ENCODE measurements at regions not wholly inside any gene's neighbourhood (a gene's known extent, or its start where the extent isn't known, plus 50 kb on each side); places are given as distances from the start of the nearest gene placed in this dataset.
A peak's percentile ranks its signal among the peaks of the same experiment; 100 is the strongest.

DNA sequence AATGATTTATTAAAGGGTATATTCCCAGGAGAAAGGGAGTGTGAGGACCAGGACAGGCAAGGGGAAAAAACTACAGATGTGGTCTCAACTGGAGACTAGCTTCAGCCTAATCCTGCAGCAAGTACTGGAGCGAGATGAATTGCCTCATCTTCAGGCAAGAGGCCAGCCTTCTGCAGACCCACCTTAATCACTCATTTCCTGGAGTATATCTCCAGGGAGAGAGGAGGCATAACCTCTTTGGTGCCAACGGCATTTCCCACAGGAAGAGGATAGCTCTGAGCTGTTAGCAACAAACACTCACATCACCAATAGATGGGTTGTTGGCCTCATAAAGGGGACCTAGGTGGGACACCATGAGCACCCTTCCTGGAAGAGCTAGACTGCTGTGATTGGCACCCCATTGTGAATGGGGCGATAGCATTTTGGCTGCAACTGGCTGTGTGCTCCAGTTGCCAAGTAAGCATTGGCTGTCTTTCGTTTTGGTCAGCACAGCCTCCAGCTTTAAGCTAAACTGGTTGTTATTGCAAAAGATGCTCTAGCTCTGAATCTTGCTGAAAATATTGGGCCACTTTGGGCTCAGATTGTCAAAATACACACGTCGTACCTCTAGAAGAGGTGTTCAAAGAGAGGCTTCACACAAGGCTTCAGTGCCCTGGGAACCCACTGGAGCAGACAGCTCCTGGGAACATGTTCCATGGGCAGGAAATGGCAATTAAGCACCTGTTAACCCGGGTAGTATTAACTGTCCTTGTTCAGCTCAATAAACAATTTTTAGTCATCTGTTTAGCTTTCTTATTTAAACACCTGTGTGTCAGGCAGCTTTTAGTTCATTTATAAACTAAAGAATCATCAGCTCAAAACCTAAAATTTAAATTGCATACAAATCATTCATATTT, 314.8 kb upstream of the C1orf87 start:
- TF ChIP-seq ATF1 (CRISPR knock-in tag; IDR thresholded peaks at IDR 0.05), result no peak
- TF ChIP-seq, protein P1, sequence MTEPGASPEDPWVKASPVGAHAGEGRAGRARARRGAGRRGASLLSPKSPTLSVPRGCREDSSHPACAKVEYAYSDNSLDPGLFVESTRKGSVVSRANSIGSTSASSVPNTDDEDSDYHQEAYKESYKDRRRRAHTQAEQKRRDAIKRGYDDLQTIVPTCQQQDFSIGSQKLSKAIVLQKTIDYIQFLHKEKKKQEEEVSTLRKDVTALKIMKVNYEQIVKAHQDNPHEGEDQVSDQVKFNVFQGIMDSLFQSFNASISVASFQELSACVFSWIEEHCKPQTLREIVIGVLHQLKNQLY (CRISPR knock-in tag; IDR thresholded peaks at IDR 0.05), result no peak
- TF ChIP-seq NR1H2 (CRISPR knock-in tag; IDR thresholded peaks at IDR 0.05), result no peak
- no peak for TF ChIP-seq ETV6 (CRISPR knock-in tag; IDR thresholded peaks at IDR 0.05)
- TF ChIP-seq, protein P2, sequence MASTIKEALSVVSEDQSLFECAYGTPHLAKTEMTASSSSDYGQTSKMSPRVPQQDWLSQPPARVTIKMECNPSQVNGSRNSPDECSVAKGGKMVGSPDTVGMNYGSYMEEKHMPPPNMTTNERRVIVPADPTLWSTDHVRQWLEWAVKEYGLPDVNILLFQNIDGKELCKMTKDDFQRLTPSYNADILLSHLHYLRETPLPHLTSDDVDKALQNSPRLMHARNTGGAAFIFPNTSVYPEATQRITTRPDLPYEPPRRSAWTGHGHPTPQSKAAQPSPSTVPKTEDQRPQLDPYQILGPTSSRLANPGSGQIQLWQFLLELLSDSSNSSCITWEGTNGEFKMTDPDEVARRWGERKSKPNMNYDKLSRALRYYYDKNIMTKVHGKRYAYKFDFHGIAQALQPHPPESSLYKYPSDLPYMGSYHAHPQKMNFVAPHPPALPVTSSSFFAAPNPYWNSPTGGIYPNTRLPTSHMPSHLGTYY (CRISPR knock-in tag; IDR thresholded peaks at IDR 0.05), result no peak
- no peak for TF ChIP-seq KAT7 (CRISPR knock-in tag; IDR thresholded peaks at IDR 0.05; ENCODE audit: borderline replicate concordance)
- TF ChIP-seq, protein P3, sequence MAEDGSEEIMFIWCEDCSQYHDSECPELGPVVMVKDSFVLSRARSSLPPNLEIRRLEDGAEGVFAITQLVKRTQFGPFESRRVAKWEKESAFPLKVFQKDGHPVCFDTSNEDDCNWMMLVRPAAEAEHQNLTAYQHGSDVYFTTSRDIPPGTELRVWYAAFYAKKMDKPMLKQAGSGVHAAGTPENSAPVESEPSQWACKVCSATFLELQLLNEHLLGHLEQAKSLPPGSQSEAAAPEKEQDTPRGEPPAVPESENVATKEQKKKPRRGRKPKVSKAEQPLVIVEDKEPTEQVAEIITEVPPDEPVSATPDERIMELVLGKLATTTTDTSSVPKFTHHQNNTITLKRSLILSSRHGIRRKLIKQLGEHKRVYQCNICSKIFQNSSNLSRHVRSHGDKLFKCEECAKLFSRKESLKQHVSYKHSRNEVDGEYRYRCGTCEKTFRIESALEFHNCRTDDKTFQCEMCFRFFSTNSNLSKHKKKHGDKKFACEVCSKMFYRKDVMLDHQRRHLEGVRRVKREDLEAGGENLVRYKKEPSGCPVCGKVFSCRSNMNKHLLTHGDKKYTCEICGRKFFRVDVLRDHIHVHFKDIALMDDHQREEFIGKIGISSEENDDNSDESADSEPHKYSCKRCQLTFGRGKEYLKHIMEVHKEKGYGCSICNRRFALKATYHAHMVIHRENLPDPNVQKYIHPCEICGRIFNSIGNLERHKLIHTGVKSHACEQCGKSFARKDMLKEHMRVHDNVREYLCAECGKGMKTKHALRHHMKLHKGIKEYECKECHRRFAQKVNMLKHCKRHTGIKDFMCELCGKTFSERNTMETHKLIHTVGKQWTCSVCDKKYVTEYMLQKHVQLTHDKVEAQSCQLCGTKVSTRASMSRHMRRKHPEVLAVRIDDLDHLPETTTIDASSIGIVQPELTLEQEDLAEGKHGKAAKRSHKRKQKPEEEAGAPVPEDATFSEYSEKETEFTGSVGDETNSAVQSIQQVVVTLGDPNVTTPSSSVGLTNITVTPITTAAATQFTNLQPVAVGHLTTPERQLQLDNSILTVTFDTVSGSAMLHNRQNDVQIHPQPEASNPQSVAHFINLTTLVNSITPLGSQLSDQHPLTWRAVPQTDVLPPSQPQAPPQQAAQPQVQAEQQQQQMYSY (CRISPR knock-in tag; IDR thresholded peaks at IDR 0.05), result no peak
- TF ChIP-seq TCF7 (CRISPR knock-in tag; IDR thresholded peaks at IDR 0.05; ENCODE audit: low read depth), result no peak
- no peak for TF ChIP-seq TEAD4 (CRISPR knock-in tag; IDR thresholded peaks at IDR 0.05)
- no peak for TF ChIP-seq ZNF416 (CRISPR knock-in tag; IDR thresholded peaks at IDR 0.05)
- TF ChIP-seq, protein P4, sequence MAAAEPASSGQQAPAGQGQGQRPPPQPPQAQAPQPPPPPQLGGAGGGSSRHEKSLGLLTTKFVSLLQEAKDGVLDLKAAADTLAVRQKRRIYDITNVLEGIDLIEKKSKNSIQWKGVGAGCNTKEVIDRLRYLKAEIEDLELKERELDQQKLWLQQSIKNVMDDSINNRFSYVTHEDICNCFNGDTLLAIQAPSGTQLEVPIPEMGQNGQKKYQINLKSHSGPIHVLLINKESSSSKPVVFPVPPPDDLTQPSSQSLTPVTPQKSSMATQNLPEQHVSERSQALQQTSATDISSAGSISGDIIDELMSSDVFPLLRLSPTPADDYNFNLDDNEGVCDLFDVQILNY (CRISPR knock-in tag; IDR thresholded peaks at IDR 0.05), result no peak
- no peak for TF ChIP-seq ELF4 (CRISPR knock-in tag; IDR thresholded peaks at IDR 0.05; ENCODE audit: low read depth)
- TF ChIP-seq ZNF423 (CRISPR knock-in tag; IDR thresholded peaks at IDR 0.05), result no peak
- TF ChIP-seq, protein P5, sequence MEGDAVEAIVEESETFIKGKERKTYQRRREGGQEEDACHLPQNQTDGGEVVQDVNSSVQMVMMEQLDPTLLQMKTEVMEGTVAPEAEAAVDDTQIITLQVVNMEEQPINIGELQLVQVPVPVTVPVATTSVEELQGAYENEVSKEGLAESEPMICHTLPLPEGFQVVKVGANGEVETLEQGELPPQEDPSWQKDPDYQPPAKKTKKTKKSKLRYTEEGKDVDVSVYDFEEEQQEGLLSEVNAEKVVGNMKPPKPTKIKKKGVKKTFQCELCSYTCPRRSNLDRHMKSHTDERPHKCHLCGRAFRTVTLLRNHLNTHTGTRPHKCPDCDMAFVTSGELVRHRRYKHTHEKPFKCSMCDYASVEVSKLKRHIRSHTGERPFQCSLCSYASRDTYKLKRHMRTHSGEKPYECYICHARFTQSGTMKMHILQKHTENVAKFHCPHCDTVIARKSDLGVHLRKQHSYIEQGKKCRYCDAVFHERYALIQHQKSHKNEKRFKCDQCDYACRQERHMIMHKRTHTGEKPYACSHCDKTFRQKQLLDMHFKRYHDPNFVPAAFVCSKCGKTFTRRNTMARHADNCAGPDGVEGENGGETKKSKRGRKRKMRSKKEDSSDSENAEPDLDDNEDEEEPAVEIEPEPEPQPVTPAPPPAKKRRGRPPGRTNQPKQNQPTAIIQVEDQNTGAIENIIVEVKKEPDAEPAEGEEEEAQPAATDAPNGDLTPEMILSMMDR (IDR thresholded peaks at IDR 0.05), result no peak
- ATAC-seq (peak; percentile 48; the same call in 1 of the 2 replicates), DNase-seq (ENCODE audit: low spot score) (no peak)
- Mint-ChIP-seq H3K4me3 (no peak overlapping the region), H3K27ac (no peak overlapping the region), H3K4me1 (peaks cover 7% of the 10 kb centered on the region), H3K27me3 (ENCODE audit: low read depth) (no peaks in the 10 kb centered on the region), H3K36me3 (no peaks in the 10 kb centered on the region), H3K9me3 (peaks cover 5% of the 10 kb centered on the region; the same call in 1 of the 2 replicates)
- ChIA-PET CTCF (interaction anchor here (0.8 kb wide), 1 partner anchor 107 kb away, joined by 3 read pairs; no protein-coding TSS in a partner anchor), POLR2A (no interaction called here)

DNA sequence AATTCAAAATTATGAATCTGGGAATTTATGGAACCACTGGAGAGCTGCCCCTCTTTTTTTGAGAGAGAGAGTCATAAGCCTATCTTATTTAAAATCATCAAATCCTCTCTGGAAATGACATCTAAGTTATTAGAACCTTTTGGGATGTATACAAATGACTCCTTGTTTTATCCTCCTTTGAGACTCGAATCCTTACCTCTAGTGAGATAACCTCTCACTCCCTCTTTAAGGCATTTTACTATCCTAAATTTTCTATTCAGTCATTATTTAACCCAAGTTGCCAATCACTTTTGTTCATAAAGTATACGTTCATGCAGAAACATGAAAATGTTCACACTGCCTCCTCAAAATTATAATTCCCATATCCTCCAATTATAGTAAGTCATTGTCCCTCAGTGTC, 313.6 kb upstream of the C1orf87 start:
- Mint-ChIP-seq H3K27ac (no peak overlapping the region), H3K4me1 (peaks cover 7% of the 10 kb centered on the region), H3K27me3 (ENCODE audit: low read depth) (no peaks in the 10 kb centered on the region), H3K9me3 (peaks cover 5% of the 10 kb centered on the region; the same call in 1 of the 2 replicates), H3K36me3 (no peaks in the 10 kb centered on the region), H3K4me3 (no peak overlapping the region)
- CTCF ChIA-PET, result no interaction called here
- POLR2A ChIA-PET, result no interaction called here
- ATAC-seq (no peak), DNase-seq (ENCODE audit: low spot score) (no peak)
- TF ChIP-seq RELA (CRISPR knock-in tag; IDR thresholded peaks at IDR 0.05; ENCODE audit: borderline replicate concordance), result no peak
- no peak for TF ChIP-seq ZBTB21 (CRISPR knock-in tag; IDR thresholded peaks at IDR 0.05; ENCODE audit: borderline replicate concordance)
- TF ChIP-seq, protein P3 (CRISPR knock-in tag; IDR thresholded peaks at IDR 0.05), result no peak
- TF ChIP-seq NR3C1 (CRISPR knock-in tag; conservative IDR thresholded peaks at IDR 0.05; ENCODE audit: low read depth), result no peak
- TF ChIP-seq EMX1 (CRISPR knock-in tag; IDR thresholded peaks at IDR 0.05), result no peak
- TF ChIP-seq TP53 (CRISPR knock-in tag; IDR thresholded peaks at IDR 0.05), result no peak
- TF ChIP-seq, protein P6, sequence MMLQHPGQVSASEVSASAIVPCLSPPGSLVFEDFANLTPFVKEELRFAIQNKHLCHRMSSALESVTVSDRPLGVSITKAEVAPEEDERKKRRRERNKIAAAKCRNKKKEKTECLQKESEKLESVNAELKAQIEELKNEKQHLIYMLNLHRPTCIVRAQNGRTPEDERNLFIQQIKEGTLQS (CRISPR knock-in tag; conservative IDR thresholded peaks at IDR 0.05), result no peak
- TF ChIP-seq ZNF423 (CRISPR knock-in tag; IDR thresholded peaks at IDR 0.05), result no peak
- TF ChIP-seq TEAD1 (CRISPR knock-in tag; IDR thresholded peaks at IDR 0.05), result no peak
